Stromal cell of bone marrow (primary cell): ENCODE measurements at regions not wholly inside any gene's neighbourhood (a gene's known extent, or its start where the extent isn't known, plus 50 kb on each side); places are given as distances from the start of the nearest gene placed in this dataset.

Source experiments
- DNase-seq: peaks from one replicate; pipeline ENCODE4 v3.0.0-alpha.2; 2012; ENCODE audit warnings: low read depth

- DNase-seq = no peak
These were observed 60.3 kb upstream of the CCDC190 start for GRCh38 chr1:162921311-162921710.

GRCh38 chr1:162919034-162919433 lies 58.1 kb upstream of the CCDC190 start:
- DNase-seq = no peak

GRCh38 chr1:162918151-162918754 lies 57.3 kb upstream of the CCDC190 start:
- DNase-seq = no peak

DNA sequence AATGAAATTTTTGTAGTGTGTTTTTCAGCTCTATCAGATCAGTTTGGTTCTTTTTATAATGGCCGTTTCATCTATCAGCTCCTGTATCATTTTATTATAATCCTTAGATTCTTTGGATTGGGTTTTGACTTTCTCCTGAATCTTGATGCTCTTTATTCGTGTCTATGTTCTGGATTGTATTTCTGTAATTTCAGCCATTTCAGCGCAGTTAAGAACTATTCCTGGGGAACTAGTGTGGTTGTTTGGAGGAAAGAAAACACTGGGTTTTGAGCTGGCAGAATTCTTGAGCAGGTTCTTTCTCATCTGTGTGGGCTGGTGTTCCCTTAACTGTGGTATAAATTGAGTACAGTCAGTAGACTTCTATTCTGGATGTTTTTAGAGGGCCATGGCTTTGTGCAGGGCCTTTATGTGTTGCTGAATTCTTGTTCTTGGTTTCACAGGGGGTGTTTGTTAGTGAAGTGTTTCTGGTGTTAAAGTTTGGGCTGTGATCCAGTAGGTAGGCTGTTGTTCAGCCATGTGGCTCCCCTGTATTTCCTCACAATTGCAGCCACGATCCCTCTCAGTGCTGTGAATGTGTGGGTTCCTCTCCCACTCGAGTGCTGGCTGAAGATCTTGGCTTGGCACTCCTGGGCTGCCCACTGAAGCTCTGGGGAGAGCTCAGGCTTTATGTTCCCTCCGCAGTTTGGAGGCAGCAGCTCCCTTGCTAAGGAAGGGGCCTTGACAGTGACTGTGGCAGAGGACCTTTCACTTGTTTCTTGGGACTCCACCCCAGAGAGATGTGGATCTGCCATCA lies 56.0 kb upstream of the CCDC190 start:
- DNase-seq = no peak

- peak; percentile 61 for DNase-seq
These were observed 55.4 kb upstream of the CCDC190 start for GRCh38 chr1:162916407-162916806.

- no peak for DNase-seq
These were observed 53.6 kb upstream of the CCDC190 start for GRCh38 chr1:162914601-162915000.

GRCh38 chr1:162913345-162913744 lies 52.4 kb upstream of the CCDC190 start:
- DNase-seq = no peak

DNA sequence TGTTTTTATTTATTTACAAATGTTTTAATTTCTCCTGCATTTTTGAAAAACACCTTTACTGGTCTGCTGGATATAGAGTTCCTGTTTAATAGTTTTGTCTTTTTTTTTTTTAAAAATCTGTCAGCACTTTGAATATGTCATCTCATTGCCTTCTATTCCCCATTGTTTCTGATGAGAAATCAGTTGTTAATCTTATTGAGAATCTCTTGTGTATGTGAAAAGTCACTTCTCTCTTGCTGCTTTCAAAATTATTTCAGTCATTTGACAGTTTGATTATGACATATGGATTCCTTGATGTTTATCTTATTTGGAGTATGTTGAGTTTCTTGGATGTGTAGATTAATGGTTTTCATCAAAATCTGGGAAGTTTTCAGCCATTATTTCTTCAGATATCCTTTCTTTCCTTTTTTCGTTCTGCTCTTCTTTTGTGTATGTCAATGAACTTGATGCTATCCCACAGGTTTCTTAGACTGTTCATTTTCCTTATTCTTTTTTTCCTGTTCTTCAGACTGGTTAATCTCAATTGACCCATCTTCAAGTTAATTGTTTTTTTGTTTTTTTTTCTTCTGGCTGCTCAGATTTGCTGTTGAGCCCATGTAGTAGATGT lies 51.2 kb upstream of the CCDC190 start:
- DNase-seq = no peak
